IMR-90 (cell line): ENCODE measurements at regions not wholly inside any gene's neighbourhood (a gene's known extent, or its start where the extent isn't known, plus 50 kb on each side); places are given as distances from the start of the nearest gene placed in this dataset.

Source experiments
- BHLHE40 ChIP-seq: fragments of 150-350 bp; IDR thresholded peaks from 2 replicates; pipeline ENCODE4 v1.6.1; 2016; ENCODE audit warnings: mild to moderate bottlenecking, low read depth, low read length
- CEBPB ChIP-seq: IDR thresholded peaks from 2 replicates; pipeline ENCODE4 v1.6.1; 2012; ENCODE audit warnings: low read depth, low read length, improper control_type of control experiment
- MAFK ChIP-seq: IDR thresholded peaks from 2 replicates; pipeline ENCODE4 v1.6.1; 2012; ENCODE audit warnings: low read depth, low read length, improper control_type of control experiment
- NFE2L2 ChIP-seq: fragments of 150-350 bp; IDR thresholded peaks from 2 replicates; pipeline ENCODE4 v1.6.1; 2016; ENCODE audit warnings: low read depth, mild to moderate bottlenecking, low read length
- POLR2A ChIP-seq: IDR thresholded peaks from 2 replicates; pipeline ENCODE4 v1.6.1; 2012; ENCODE audit warnings: mild to moderate bottlenecking, low read depth, low read length
- RAD21 ChIP-seq: IDR thresholded peaks from 2 replicates; pipeline ENCODE4 v1.6.1; 2012; ENCODE audit warnings: low read length, improper control_type of control experiment
- SMC3 ChIP-seq: fragments of 150-350 bp; IDR thresholded peaks from 2 replicates; pipeline ENCODE4 v1.6.1; 2016; ENCODE audit warnings: low read depth, mild to moderate bottlenecking, antibody characterized with exemption, low read length, moderate library complexity
- TF ChIP-seq, protein P1 (sequence below): conservative IDR thresholded peaks from 2 replicates; pipeline ENCODE4 v1.5.1; 2012; ENCODE audit warnings: mild to moderate bottlenecking, low read depth, low read length, improper control_type of control experiment
- TF ChIP-seq, protein P2 (sequence below): fragments of 150-350 bp; IDR thresholded peaks from 2 replicates; pipeline ENCODE4 v1.6.1; 2017; ENCODE audit warnings: mild to moderate bottlenecking, antibody characterized with exemption, low read length, low read depth

DNA sequence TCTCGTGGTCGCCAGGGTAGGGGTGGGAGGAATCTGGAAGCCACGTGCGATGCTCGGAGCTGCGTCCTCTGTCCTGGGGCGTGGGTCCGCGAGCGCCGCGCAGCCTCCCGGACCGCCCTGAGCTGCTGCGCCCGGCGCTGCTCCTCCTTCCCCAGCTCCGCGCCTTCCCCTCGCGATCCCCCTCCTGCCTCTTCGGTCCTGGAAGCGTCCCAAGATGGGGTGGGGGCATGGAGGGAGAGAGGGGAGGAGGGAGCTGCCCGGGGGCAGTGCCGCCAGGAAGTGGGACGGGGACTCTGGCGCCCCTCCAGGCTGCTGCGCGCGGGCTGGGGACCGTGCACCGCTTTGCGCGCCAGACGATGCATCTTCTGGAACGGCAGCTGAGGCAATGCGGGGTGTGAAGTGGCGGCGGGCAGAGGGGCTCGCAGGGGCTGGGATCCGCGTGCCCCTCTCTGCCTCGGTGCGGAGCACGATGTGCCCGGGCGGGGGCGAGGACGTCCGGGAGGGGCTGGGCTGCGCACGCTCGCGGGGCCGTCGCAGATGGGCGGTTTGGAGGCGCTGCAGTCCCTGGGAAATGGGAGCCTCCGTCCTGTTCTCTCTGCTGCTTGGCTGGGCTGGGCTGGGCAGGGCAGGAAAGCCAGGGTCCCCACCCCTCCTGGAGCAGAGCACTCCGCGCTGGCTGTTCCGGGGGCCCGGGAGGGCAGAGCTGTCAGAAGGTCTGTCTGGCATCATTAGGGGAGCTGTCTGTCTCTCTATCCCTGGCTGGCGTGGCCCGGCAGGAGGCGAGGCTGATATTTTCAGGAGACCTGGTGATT, 388.0 kb downstream of the SEC14L1 start:
- TF ChIP-seq, protein P1, sequence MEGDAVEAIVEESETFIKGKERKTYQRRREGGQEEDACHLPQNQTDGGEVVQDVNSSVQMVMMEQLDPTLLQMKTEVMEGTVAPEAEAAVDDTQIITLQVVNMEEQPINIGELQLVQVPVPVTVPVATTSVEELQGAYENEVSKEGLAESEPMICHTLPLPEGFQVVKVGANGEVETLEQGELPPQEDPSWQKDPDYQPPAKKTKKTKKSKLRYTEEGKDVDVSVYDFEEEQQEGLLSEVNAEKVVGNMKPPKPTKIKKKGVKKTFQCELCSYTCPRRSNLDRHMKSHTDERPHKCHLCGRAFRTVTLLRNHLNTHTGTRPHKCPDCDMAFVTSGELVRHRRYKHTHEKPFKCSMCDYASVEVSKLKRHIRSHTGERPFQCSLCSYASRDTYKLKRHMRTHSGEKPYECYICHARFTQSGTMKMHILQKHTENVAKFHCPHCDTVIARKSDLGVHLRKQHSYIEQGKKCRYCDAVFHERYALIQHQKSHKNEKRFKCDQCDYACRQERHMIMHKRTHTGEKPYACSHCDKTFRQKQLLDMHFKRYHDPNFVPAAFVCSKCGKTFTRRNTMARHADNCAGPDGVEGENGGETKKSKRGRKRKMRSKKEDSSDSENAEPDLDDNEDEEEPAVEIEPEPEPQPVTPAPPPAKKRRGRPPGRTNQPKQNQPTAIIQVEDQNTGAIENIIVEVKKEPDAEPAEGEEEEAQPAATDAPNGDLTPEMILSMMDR = no peak
- no peak for TF ChIP-seq SMC3
- no peak for TF ChIP-seq POLR2A
- TF ChIP-seq CEBPB = no peak
- TF ChIP-seq RAD21 = no peak
- TF ChIP-seq MAFK = no peak
- TF ChIP-seq, protein P2, sequence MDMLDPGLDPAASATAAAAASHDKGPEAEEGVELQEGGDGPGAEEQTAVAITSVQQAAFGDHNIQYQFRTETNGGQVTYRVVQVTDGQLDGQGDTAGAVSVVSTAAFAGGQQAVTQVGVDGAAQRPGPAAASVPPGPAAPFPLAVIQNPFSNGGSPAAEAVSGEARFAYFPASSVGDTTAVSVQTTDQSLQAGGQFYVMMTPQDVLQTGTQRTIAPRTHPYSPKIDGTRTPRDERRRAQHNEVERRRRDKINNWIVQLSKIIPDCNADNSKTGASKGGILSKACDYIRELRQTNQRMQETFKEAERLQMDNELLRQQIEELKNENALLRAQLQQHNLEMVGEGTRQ = no peak
- TF ChIP-seq NFE2L2 = no peak
- TF ChIP-seq BHLHE40 = no peak
